Endothelial cell of umbilical vein (primary cell): ENCODE measurements at regions not wholly inside any gene's neighbourhood (a gene's known extent, or its start where the extent isn't known, plus 50 kb on each side); places are given as distances from the start of the nearest gene placed in this dataset.

Experiments
- BruUV-seq: library from RNA; stranded (reverse); fragments of 400-500 nt; replicated peaks from 2 replicates; lab custom pipeline; 2021; lab: Mats Ljungman, UMichigan
- CTCF ChIA-PET: fragments of 300-600, 350-600 bp; sonication (Branson Sonifier 250); formaldehyde crosslinking; loops from one replicate; lab custom pipeline; 2021; ENCODE audit warnings: antibody characterized with exemption, inconsistent platforms; lab: Charles Lee
- POLR2A ChIA-PET: fragments of 300-600, 350-600 bp; sonication (Branson Sonifier 250); formaldehyde crosslinking; loops from one replicate; lab custom pipeline; 2021; ENCODE audit warnings: antibody characterized with exemption, inconsistent platforms; lab: Charles Lee
- DNase-seq: peaks from one replicate; pipeline ENCODE4 v3.0.0-alpha.2; 2011; ENCODE audit warnings: low read depth, low spot score
- FAIRE-seq: peaks from 2 replicates; lab custom pipeline; 2011; peaks lifted over from hg19 to GRCh38; lab: Jason Lieb, UNC
- H2AFZ ChIP-seq: 2 replicates; pipeline ENCODE4 v1.6.0; 2012; ENCODE audit warnings: low read depth, low read length, control low read depth, inconsistent platforms
- H3K27ac ChIP-seq: 2 replicates; pipeline ENCODE4 v1.5.1; 2011; ENCODE audit warnings: low read depth, mild to moderate bottlenecking, control low read depth, low read length, moderate library complexity; ENCODE audit not compliant: insufficient read depth
- H3K27me3 ChIP-seq, 2 experiments: 2 replicates each; pipeline versions ENCODE4 v1.6.0 to v1.6.1; 2011; ENCODE audit warnings: low read length in 2 of 2, mixed read lengths in 1 of 2; ENCODE audit not compliant: control insufficient read depth in 2 of 2, insufficient read depth in 2 of 2
- H3K36me3 ChIP-seq, 2 experiments: 2 replicates in 1 of 2; 3 replicates in 1 of 2; pipeline ENCODE4 v1.5.1; 2011; ENCODE audit warnings: low read length in 2 of 2, mild to moderate bottlenecking in 1 of 2, moderate library complexity in 1 of 2; ENCODE audit not compliant: control insufficient read depth in 2 of 2, insufficient read depth in 2 of 2; ENCODE audit errors: extremely low read depth in 1 of 2
- H3K4me1 ChIP-seq: 3 replicates; pipeline ENCODE4 v1.5.1; 2011; ENCODE audit warnings: mild to moderate bottlenecking, low read length; ENCODE audit not compliant: control insufficient read depth, insufficient read depth; ENCODE audit errors: extremely low read depth
- H3K4me2 ChIP-seq: 2 replicates; pipeline ENCODE4 v1.6.1; 2011; ENCODE audit warnings: low read length, control low read depth, mixed read lengths; ENCODE audit not compliant: insufficient read depth
- H3K4me3 ChIP-seq, 3 experiments: fragments of 200-600 bp in 1 of 3; sonication (generic), shearing (Covaris generic) in 1 of 3; replicated peaks in 1 of 3; 2 replicates each; pipeline ENCODE4 v1.5.1; 2011 to 2016; ENCODE audit warnings: control low read depth in 3 of 3, low read length in 3 of 3, mild to moderate bottlenecking in 2 of 3, inconsistent platforms in 1 of 3, low read depth in 1 of 3, moderate library complexity in 1 of 3; ENCODE audit not compliant: insufficient read depth in 1 of 3
- H3K79me2 ChIP-seq: 2 replicates; pipeline ENCODE4 v1.6.0; 2012; ENCODE audit warnings: low read length, inconsistent platforms; ENCODE audit not compliant: control insufficient read depth, insufficient read depth
- H3K9ac ChIP-seq: replicated peaks from 2 replicates; pipeline ENCODE3; 2011; ENCODE audit warnings: low read length, control low read depth; ENCODE audit not compliant: insufficient read depth; ENCODE audit errors: extremely low read depth
- H3K9me1 ChIP-seq: replicated peaks from 3 replicates; pipeline ENCODE4 v1.6.0; 2011; ENCODE audit warnings: mild to moderate bottlenecking, low read length; ENCODE audit not compliant: control insufficient read depth, insufficient read depth; ENCODE audit errors: extremely low read depth
- H3K9me3 ChIP-seq: replicated peaks from 2 replicates; pipeline ENCODE4 v1.5.1; 2012; ENCODE audit warnings: low read length, inconsistent platforms; ENCODE audit not compliant: control insufficient read depth, insufficient read depth
- H4K20me1 ChIP-seq: replicated peaks from 2 replicates; pipeline ENCODE3; 2011; ENCODE audit warnings: mild to moderate bottlenecking, low read length; ENCODE audit not compliant: control insufficient read depth, insufficient read depth; ENCODE audit errors: extremely low read depth
- EZH2 ChIP-seq: IDR thresholded peaks from 2 replicates; pipeline ENCODE4 v1.6.1; 2012; ENCODE audit warnings: borderline replicate concordance, low read depth, mild to moderate bottlenecking, moderate library complexity, low read length, inconsistent platforms; ENCODE audit not compliant: severe bottlenecking
- FOS ChIP-seq: IDR thresholded peaks from 2 replicates; pipeline ENCODE4 v1.6.1; 2011; ENCODE audit warnings: mild to moderate bottlenecking, low read length, moderate library complexity, borderline replicate concordance; ENCODE audit not compliant: insufficient read depth
- GATA2 ChIP-seq: IDR thresholded peaks from 2 replicates; pipeline ENCODE4 v1.7.0; 2011; ENCODE audit warnings: low read depth, mild to moderate bottlenecking, moderate library complexity, mixed read lengths, low read length; ENCODE audit not compliant: insufficient read length, insufficient read depth
- JUN ChIP-seq: IDR thresholded peaks from 2 replicates; pipeline ENCODE4 v1.6.1; 2011; ENCODE audit warnings: borderline replicate concordance, low read depth; ENCODE audit not compliant: insufficient read length, insufficient read depth
- MYC ChIP-seq: IDR thresholded peaks from one replicate; pipeline ENCODE4 v1.6.1; 2011; ENCODE audit warnings: mild to moderate bottlenecking, low read depth, low read length
- POLR2A ChIP-seq: IDR thresholded peaks from 2 replicates; pipeline ENCODE4 v1.6.1; 2012; ENCODE audit warnings: low read depth, mild to moderate bottlenecking, control low read depth, low read length
- POLR2AphosphoS5 ChIP-seq: IDR thresholded peaks from 2 replicates; pipeline ENCODE4 v1.6.1; 2012; ENCODE audit warnings: low read depth, mild to moderate bottlenecking, control low read depth, low read length, moderate library complexity; ENCODE audit not compliant: insufficient read depth
- dilution Hi-C: fragments of 300-500 bp; cut with MboI; formaldehyde crosslinking; loops from one replicate; pipeline ENCODE4 v1.15.0; 2019; ENCODE audit warnings: low sequenced_read_pairs; ENCODE audit not compliant: extremely low pct_ligation_motif_present
- intact Hi-C: fragments of 100-400 bp; cut with micrococcal nuclease; formaldehyde crosslinking; loops from one replicate; pipeline ENCODE4 v1.10.0; 2022
- TF ChIP-seq, protein P1 (sequence below), 2 donors: IDR thresholded peaks; 1 replicate in 1 of 2; 2 replicates in 1 of 2; pipeline ENCODE4 v1.5.1; 2011; ENCODE audit warnings: low read length in 2 of 2, mild to moderate bottlenecking in 2 of 2, moderate library complexity in 2 of 2, control low read depth in 1 of 2, inconsistent platforms in 1 of 2, low read depth in 1 of 2; ENCODE audit not compliant: insufficient read depth in 1 of 2; ENCODE audit errors: extremely low read depth in 1 of 2
- TF ChIP-seq, protein P2 (sequence below): IDR thresholded peaks from 2 replicates; pipeline ENCODE4 v1.6.1; 2011; ENCODE audit not compliant: insufficient read depth, insufficient read length

DNA sequence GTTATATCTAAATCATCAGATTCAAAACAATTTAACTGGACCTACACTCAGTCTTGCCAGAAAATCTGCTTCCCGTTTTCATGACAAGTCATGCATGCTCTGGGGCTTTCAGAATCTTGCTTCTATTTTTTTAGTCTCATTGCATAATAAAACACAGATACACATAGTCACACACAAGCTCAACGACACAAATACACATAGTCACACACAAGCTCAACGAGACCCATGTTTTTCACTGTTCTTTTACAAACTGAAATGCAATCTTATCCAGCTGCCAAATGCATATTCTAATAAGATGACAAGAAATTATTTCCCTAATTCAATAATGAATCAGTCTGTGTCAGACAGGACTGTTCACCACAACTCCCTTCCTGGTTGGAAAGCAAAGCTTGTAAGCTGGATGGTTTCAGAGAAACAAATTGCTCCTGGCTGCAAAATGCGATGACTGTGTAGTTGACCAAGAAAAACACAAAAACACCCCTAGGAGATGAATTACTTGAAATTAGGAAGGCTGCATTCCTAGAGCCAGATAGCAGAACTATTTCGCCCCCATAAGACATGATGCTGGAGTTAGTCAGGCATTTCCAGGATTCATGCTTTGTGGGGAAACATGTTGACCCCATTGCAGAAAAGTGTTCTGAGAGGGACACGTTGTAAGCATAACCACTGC lies 208.7 kb downstream of the CHIC2 start:
- CTCF ChIA-PET: no interaction called here
- H3K27ac ChIP-seq: no peak overlapping the region
- H3K4me3 ChIP-seq: no peak overlapping the region
- H3K9me3 ChIP-seq: no peaks in the 10 kb centered on the region
- no peak for DNase-seq
- H3K79me2 ChIP-seq: no peaks in the 10 kb centered on the region
- peaks cover 0 to 7% of the 10 kb centered on the region in 2 experiments for H3K27me3 ChIP-seq
- H2AFZ ChIP-seq: no peak overlapping the region
- H3K9me1 ChIP-seq: no peaks in the 10 kb centered on the region
- no peaks in the 10 kb centered on the region for H3K4me1 ChIP-seq
- no peaks in the 10 kb centered on the region for H4K20me1 ChIP-seq
- no TSS peak for BruUV-seq
- intact Hi-C loops (loop anchor here (10.0 kb wide), 1 partner anchor 91 kb away; no protein-coding TSS in a partner anchor), dilution Hi-C loops (no loop called here)
- POLR2A ChIA-PET: no interaction called here
- H3K4me2 ChIP-seq: no peak overlapping the region
- no peaks in the 10 kb centered on the region for H3K36me3 ChIP-seq
- no peak overlapping the region for H3K9ac ChIP-seq
- TF ChIP-seq EZH2: no peak
- no peak for TF ChIP-seq JUN
- TF ChIP-seq, protein P1, sequence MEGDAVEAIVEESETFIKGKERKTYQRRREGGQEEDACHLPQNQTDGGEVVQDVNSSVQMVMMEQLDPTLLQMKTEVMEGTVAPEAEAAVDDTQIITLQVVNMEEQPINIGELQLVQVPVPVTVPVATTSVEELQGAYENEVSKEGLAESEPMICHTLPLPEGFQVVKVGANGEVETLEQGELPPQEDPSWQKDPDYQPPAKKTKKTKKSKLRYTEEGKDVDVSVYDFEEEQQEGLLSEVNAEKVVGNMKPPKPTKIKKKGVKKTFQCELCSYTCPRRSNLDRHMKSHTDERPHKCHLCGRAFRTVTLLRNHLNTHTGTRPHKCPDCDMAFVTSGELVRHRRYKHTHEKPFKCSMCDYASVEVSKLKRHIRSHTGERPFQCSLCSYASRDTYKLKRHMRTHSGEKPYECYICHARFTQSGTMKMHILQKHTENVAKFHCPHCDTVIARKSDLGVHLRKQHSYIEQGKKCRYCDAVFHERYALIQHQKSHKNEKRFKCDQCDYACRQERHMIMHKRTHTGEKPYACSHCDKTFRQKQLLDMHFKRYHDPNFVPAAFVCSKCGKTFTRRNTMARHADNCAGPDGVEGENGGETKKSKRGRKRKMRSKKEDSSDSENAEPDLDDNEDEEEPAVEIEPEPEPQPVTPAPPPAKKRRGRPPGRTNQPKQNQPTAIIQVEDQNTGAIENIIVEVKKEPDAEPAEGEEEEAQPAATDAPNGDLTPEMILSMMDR (IDR thresholded peaks at IDR 0.05; ENCODE audit: extremely low read depth in 1 of 2, insufficient read depth in 1 of 2, low read depth in 1 of 2, low read length in 2 of 2): no peak
- no peak for TF ChIP-seq GATA2
- no peak for TF ChIP-seq FOS
- TF ChIP-seq, protein P2, sequence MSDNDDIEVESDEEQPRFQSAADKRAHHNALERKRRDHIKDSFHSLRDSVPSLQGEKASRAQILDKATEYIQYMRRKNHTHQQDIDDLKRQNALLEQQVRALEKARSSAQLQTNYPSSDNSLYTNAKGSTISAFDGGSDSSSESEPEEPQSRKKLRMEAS: no peak
- no peak for TF ChIP-seq POLR2AphosphoS5
- no peak for TF ChIP-seq MYC
- TF ChIP-seq POLR2A: no peak
- FAIRE-seq: no peak
